ENCODE measurements at regions not wholly inside any gene's neighbourhood (a gene's known extent, or its start where the extent isn't known, plus 50 kb on each side); places are given as distances from the start of the nearest gene placed in this dataset.

DNA sequence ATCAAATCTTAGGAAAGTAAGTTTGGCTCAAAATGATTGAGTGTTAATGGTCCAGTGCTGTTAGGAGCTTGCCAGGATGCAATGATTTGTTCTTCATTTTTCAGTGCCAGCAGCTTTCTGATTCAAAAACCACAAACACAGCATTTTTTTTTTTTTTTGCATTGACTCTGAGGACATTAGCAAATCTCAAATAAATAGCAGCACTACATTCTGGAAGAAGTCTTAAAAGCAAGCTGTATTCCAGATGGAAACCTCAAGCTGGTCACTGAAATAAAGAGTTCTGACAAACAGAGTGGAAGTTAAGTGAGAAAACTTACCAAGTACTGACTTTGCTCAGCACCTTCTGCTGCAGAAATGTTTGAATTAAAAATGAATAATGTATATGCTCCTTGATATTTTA is 1653.1 kb upstream of the CDH9 start:
- POLR2A ChIA-PET (ENCODE audit: partially characterized antibody) = no interaction called here
- no peak overlapping the region for H2BK12ac ChIP-seq (ENCODE audit: low read depth, low read length)
- TF ChIP-seq NANOG (IDR thresholded peaks at IDR 0.05; ENCODE audit: insufficient read depth, low read depth, low read length, poor library complexity, severe bottlenecking) (no peak), CREB1 (IDR thresholded peaks at IDR 0.05) (no peak)
- no peak overlapping the region for H2BK20ac ChIP-seq (ENCODE audit: low read length)
- H3K4me1 ChIP-seq (replicated peaks in 1 of 4; ENCODE audit: control insufficient read depth in 3 of 4, insufficient read depth in 4 of 4, low read length in 3 of 4) = no peaks in the 10 kb centered on the region
- no peak overlapping the region for H3K27ac ChIP-seq (ENCODE audit: low read depth, low read length)
- no peak overlapping the region for H2BK5ac ChIP-seq (ENCODE audit: low read depth, low read length)
- no peak overlapping the region for H2AFZ ChIP-seq (ENCODE audit: low read length)
- H4K8ac ChIP-seq (ENCODE audit: extremely low read depth, insufficient read depth, low read length) = no peak overlapping the region
- no peaks in the 10 kb centered on the region for H3K9me3 ChIP-seq (ENCODE audit: insufficient read depth in 2 of 2, low read depth in 1 of 2, low read length in 1 of 2)
- H3K36me3 ChIP-seq (ENCODE audit: control insufficient read depth in 2 of 4, insufficient read depth in 4 of 4, low read length in 3 of 4) = no peaks in the 10 kb centered on the region
- no peak overlapping the region for H3K9ac ChIP-seq (replicated peaks in 1 of 4; ENCODE audit: extremely low read depth in 1 of 4, low read depth in 3 of 4, low read length in 3 of 4)
- H3K79me2 ChIP-seq (ENCODE audit: control insufficient read depth in 1 of 2, insufficient read depth in 2 of 2, low read length in 2 of 2) = no peaks in the 10 kb centered on the region
- no peak overlapping the region for H4K91ac ChIP-seq (replicated peaks; ENCODE audit: insufficient read length, low read length)
- no peaks in the 10 kb centered on the region for H3K79me1 ChIP-seq (ENCODE audit: low read depth, low read length)
- H3K23ac ChIP-seq (ENCODE audit: insufficient read length) = no peak overlapping the region
- no peak for FAIRE-seq
- CTCF ChIA-PET (ENCODE audit: partially characterized antibody) = interaction anchor here (0.6 to 1.5 kb wide), 2 partner anchors 18 to 29 kb away, joined by 3 to 5 read pairs; no protein-coding TSS in a partner anchor
- no peak overlapping the region for H3K14ac ChIP-seq (ENCODE audit: insufficient read length)
- no peak overlapping the region for H3K4me2 ChIP-seq (ENCODE audit: insufficient read depth in 1 of 2, low read depth in 2 of 2, low read length in 2 of 2)
- no peaks in the 10 kb centered on the region for H3K23me2 ChIP-seq (ENCODE audit: low read depth, low read length)
- no peak overlapping the region for H3K56ac ChIP-seq (replicated peaks; ENCODE audit: insufficient read length, low read depth, low read length)
- no peak overlapping the region for H2AK5ac ChIP-seq (ENCODE audit: low read depth, low read length)
- H3K4me3 ChIP-seq (ENCODE audit: extremely low read depth in 1 of 4, insufficient read depth in 2 of 4, low read depth in 3 of 4, low read length in 4 of 4) = no peak overlapping the region
- DNase-seq (ENCODE audit: low read depth in 1 of 2, low spot score in 2 of 2) = no peak
- no peaks in the 10 kb centered on the region for H3K27me3 ChIP-seq (replicated peaks in 1 of 4; ENCODE audit: control insufficient read depth in 3 of 4, extremely low read depth in 1 of 4, insufficient read depth in 3 of 4, low read length in 3 of 4)
- H2BK15ac ChIP-seq (ENCODE audit: low read length) = no peak overlapping the region
- H3K4ac ChIP-seq (replicated peaks; ENCODE audit: insufficient read length, low read depth, low read length) = no peak overlapping the region
- H2BK120ac ChIP-seq (replicated peaks; ENCODE audit: low read depth, low read length) = no peak overlapping the region
- no peaks in the 10 kb centered on the region for H4K20me1 ChIP-seq (replicated peaks in 1 of 2; ENCODE audit: control insufficient read depth in 1 of 2, insufficient read depth in 2 of 2, low read length in 2 of 2)
- no peak overlapping the region for H4K5ac ChIP-seq (ENCODE audit: insufficient read length, low read depth, low read length)
- H3K18ac ChIP-seq (ENCODE audit: extremely low read depth, low read length) = no peak overlapping the region

Data from H1 (cell line).